ENCODE measurements at regions not wholly inside any gene's neighbourhood (a gene's known extent, or its start where the extent isn't known, plus 50 kb on each side); places are given as distances from the start of the nearest gene placed in this dataset.

- H3K36me3 ChIP-seq (replicated peaks in 1 of 2; ENCODE audit: control extremely low read depth in 1 of 2, control insufficient read depth in 1 of 2, extremely low read depth in 1 of 2, insufficient read depth in 2 of 2, low read length in 1 of 2) = no peaks in the 10 kb centered on the region
- H3K27me3 ChIP-seq (replicated peaks in 1 of 4; ENCODE audit: control extremely low read depth in 1 of 4, control insufficient read depth in 3 of 4, insufficient read depth in 4 of 4, low read length in 3 of 4) = peaks cover 0 to 3% (median 0%) of the 10 kb centered on the region in 4 experiments
- H3K79me2 ChIP-seq (ENCODE audit: control insufficient read depth, insufficient read depth, low read length) = no peaks in the 10 kb centered on the region
- H3K27ac Mint-ChIP-seq = no peak overlapping the region
- H3K27me3 Mint-ChIP-seq = peaks cover 4% of the 10 kb centered on the region
- peaks cover 11% of the 10 kb centered on the region for H3K4me1 Mint-ChIP-seq
- no peak overlapping the region for H3K4me2 ChIP-seq (replicated peaks; ENCODE audit: low read depth, low read length, poor library complexity, severe bottlenecking)
- TF ChIP-seq CTCF (IDR thresholded peaks at IDR 0.05) (no peak), EZH2 (IDR thresholded peaks at IDR 0.05; ENCODE audit: borderline replicate concordance, insufficient read depth, low read depth, low read length, poor library complexity, severe bottlenecking) (no peak)
- H3K27ac ChIP-seq (ENCODE audit: low read length in 2 of 2) = no peak overlapping the region
- H3K9ac ChIP-seq (ENCODE audit: low read length) = no peak overlapping the region
- no peaks in the 10 kb centered on the region for H3K9me3 ChIP-seq (ENCODE audit: control extremely low read depth in 1 of 3, control insufficient read depth in 2 of 3, insufficient read depth in 1 of 3, low read length in 2 of 3)
- no peaks in the 10 kb centered on the region for H3K9me3 Mint-ChIP-seq (ENCODE audit: insufficient read depth)
- no peak overlapping the region for H2AFZ ChIP-seq (ENCODE audit: insufficient read depth, low read depth, low read length, poor library complexity, severe bottlenecking)
- intact Hi-C loops (cut with micrococcal nuclease) = no loop called here
- no peak overlapping the region for H3K4me3 ChIP-seq (ENCODE audit: control extremely low read depth in 1 of 5, extremely low read depth in 1 of 5, insufficient read depth in 1 of 5, low read depth in 2 of 5, low read length in 4 of 5)
- DNase-seq = no peak
- ChIA-PET POLR2A (no interaction called here), CTCF (no interaction called here)
- no CpG with 5 or more reads among the region's 1 CpG for WGBS (ENCODE audit: insufficient coverage)
- H4K20me1 ChIP-seq (ENCODE audit: control insufficient read depth, insufficient read depth, low read length, poor library complexity, severe bottlenecking) = no peaks in the 10 kb centered on the region
- no peak for ATAC-seq (ENCODE audit: low read depth)
- H3K4me3 Mint-ChIP-seq = no peak overlapping the region
- H3K4me1 ChIP-seq (ENCODE audit: control insufficient read depth in 2 of 2, insufficient read depth in 2 of 2, low read length in 2 of 2) = no peaks in the 10 kb centered on the region
Measured at GRCh38 chr2:217438821-217439220, 564.0 kb downstream of the TNS1 start.

- intact Hi-C loops (cut with micrococcal nuclease) = no loop called here
- no peak overlapping the region for H3K4me2 ChIP-seq (replicated peaks; ENCODE audit: low read depth, low read length, poor library complexity, severe bottlenecking)
- no peak overlapping the region for H2AFZ ChIP-seq (ENCODE audit: insufficient read depth, low read depth, low read length, poor library complexity, severe bottlenecking)
- no peaks in the 10 kb centered on the region for H3K9me3 Mint-ChIP-seq (ENCODE audit: insufficient read depth)
- no peaks in the 10 kb centered on the region for H3K79me2 ChIP-seq (ENCODE audit: control insufficient read depth, insufficient read depth, low read length)
- no peak overlapping the region for H3K27ac Mint-ChIP-seq
- H3K27me3 ChIP-seq (replicated peaks in 1 of 4; ENCODE audit: control extremely low read depth in 1 of 4, control insufficient read depth in 3 of 4, insufficient read depth in 4 of 4, low read length in 3 of 4) = no peaks in the 10 kb centered on the region
- no peaks in the 10 kb centered on the region for H3K36me3 ChIP-seq (replicated peaks in 1 of 2; ENCODE audit: control extremely low read depth in 1 of 2, control insufficient read depth in 1 of 2, extremely low read depth in 1 of 2, insufficient read depth in 2 of 2, low read length in 1 of 2)
- H3K9ac ChIP-seq (ENCODE audit: low read length) = no peak overlapping the region
- H3K4me1 Mint-ChIP-seq = peaks cover 11% of the 10 kb centered on the region
- TF ChIP-seq CTCF (IDR thresholded peaks at IDR 0.05) (no peak), EZH2 (IDR thresholded peaks at IDR 0.05; ENCODE audit: borderline replicate concordance, insufficient read depth, low read depth, low read length, poor library complexity, severe bottlenecking) (no peak)
- peaks cover 3% of the 10 kb centered on the region for H3K27me3 Mint-ChIP-seq
- no peak overlapping the region for H3K27ac ChIP-seq (ENCODE audit: low read length in 2 of 2)
- ChIA-PET POLR2A (no interaction called here), CTCF (no interaction called here)
- H3K4me1 ChIP-seq (ENCODE audit: control insufficient read depth in 2 of 2, insufficient read depth in 2 of 2, low read length in 2 of 2) = no peaks in the 10 kb centered on the region
- no peak for DNase-seq
- ATAC-seq (ENCODE audit: low read depth) = no peak
- no peak overlapping the region for H3K4me3 ChIP-seq (ENCODE audit: control extremely low read depth in 1 of 5, extremely low read depth in 1 of 5, insufficient read depth in 1 of 5, low read depth in 2 of 5, low read length in 4 of 5)
- WGBS (ENCODE audit: insufficient coverage) = 83% methylated on average over 2 of the region's 5 CpGs
- no peak overlapping the region for H3K4me3 Mint-ChIP-seq
- no peaks in the 10 kb centered on the region for H4K20me1 ChIP-seq (ENCODE audit: control insufficient read depth, insufficient read depth, low read length, poor library complexity, severe bottlenecking)
- no peaks in the 10 kb centered on the region for H3K9me3 ChIP-seq (ENCODE audit: control extremely low read depth in 1 of 3, control insufficient read depth in 2 of 3, insufficient read depth in 1 of 3, low read length in 2 of 3)
Measured at GRCh38 chr2:217438136-217438535, 564.7 kb downstream of the TNS1 start.
